ENCODE measurements at regions not wholly inside any gene's neighbourhood (a gene's known extent, or its start where the extent isn't known, plus 50 kb on each side); places are given as distances from the start of the nearest gene placed in this dataset.

GRCh38 chr13:84272877-84273562, 390.7 kb upstream of the SLITRK1 start:
- TF ChIP-seq POLR2AphosphoS5 (IDR thresholded peaks at IDR 0.05; ENCODE audit: borderline replicate concordance, low read depth, low read length) (no peak), EZH2 (IDR thresholded peaks at IDR 0.05) (no peak)
